Natural killer cell treated with Interleukin-12 subunit alpha and Interleukin-12 subunit beta and Interleukin-15 and Interleukin-18, amount 100 ng/mL, for 72 hours (primary cell): ENCODE measurements at regions not wholly inside any gene's neighbourhood (a gene's known extent, or its start where the extent isn't known, plus 50 kb on each side); places are given as distances from the start of the nearest gene placed in this dataset.

Experiments
- ATAC-seq, 2 donors: fragments of 150-1000 bp; cut with Tn5 transposase in 1 of 2; sonication (Bioruptor Pico), chemical (Tn5 transposase) in 1 of 2; 2 replicates each; pipeline ENCODE4 v1.10.0; 2021
- DNase-seq: peaks from one replicate; pipeline ENCODE4 v3.0.0; 2022; ENCODE audit warnings: low spot score
- H3K27ac Mint-ChIP-seq, 2 donors: 1 replicate in 1 of 2; 2 replicates in 1 of 2; pipeline ENCODE4 v1.8.0; 2022; ENCODE audit warnings: mixed read lengths in 2 of 2, mild to moderate bottlenecking in 1 of 2, moderate library complexity in 1 of 2
- H3K27me3 Mint-ChIP-seq, 2 donors: 1 replicate in 1 of 2; 2 replicates in 1 of 2; pipeline ENCODE4 v1.8.0; 2022; ENCODE audit warnings: mixed read lengths in 2 of 2
- H3K36me3 Mint-ChIP-seq: one replicate; pipeline ENCODE4 v1.8.0; 2022; ENCODE audit warnings: mixed read lengths
- H3K4me1 Mint-ChIP-seq, 2 donors: 1 replicate in 1 of 2; 2 replicates in 1 of 2; pipeline ENCODE4 v1.8.0; 2022; ENCODE audit warnings: low read depth in 2 of 2, mixed read lengths in 2 of 2, mild to moderate bottlenecking in 1 of 2
- H3K4me3 Mint-ChIP-seq: one replicate; pipeline ENCODE4 v1.8.0; 2022; ENCODE audit warnings: mixed read lengths
- H3K9me3 Mint-ChIP-seq: 2 replicates; pipeline ENCODE4 v1.8.0; 2022; ENCODE audit warnings: mixed read lengths

GRCh38 chr4:26088433-26088928 is 174.5 kb downstream of the SMIM20 start:
- Mint-ChIP-seq H3K27me3 (peaks cover 2 to 7% of the 10 kb centered on the region in 2 donors), H3K9me3 (peaks cover 9% of the 10 kb centered on the region), H3K27ac (peak overlapping the region; percentile 88 to 98), H3K4me1 (peaks cover 64 to 65% of the 10 kb centered on the region in 2 donors), H3K36me3 (peaks cover 25% of the 10 kb centered on the region), H3K4me3 (peak overlapping the region; percentile 78)
- ATAC-seq (peak; percentile 91 to 96), DNase-seq (peak; percentile 82)

- peaks cover 30% of the 10 kb centered on the region for H3K9me3 Mint-ChIP-seq
- DNase-seq, result no peak
- H3K4me1 Mint-ChIP-seq, result peaks cover 27 to 61% of the 10 kb centered on the region in 2 donors
These were observed 179.5 kb downstream of the SMIM20 start for GRCh38 chr4:26093551-26093950.

DNA sequence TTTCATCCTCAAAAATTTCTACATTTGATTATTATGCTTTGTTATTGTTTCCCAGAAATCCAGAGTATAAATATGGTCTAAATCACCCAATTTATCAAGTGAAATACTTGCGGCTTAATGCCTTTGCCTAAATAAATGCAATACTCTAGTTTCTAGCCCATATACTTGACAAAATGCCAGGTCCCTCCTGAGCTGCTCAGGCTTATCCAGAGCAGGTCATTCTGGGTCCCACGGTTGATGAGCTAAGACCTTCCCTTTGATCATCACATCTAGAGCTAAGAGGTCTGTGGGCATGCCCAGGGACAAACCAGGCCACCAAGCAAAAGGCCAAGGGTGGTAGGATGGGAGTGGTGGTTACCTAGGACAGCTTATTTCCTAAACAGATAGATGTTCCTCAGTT is 180.1 kb downstream of the SMIM20 start:
- Mint-ChIP-seq H3K27ac (no peak overlapping the region), H3K4me1 (peaks cover 22 to 59% of the 10 kb centered on the region in 2 donors), H3K27me3 (peaks cover 13 to 14% of the 10 kb centered on the region in 2 donors), H3K9me3 (peaks cover 30% of the 10 kb centered on the region), H3K36me3 (peaks cover 51% of the 10 kb centered on the region), H3K4me3 (no peak overlapping the region)
- ATAC-seq (no peak), DNase-seq (no peak)

More at GRCh38 chr4:26093551-26093950, 179.5 kb downstream of the SMIM20 start:
- peaks cover 13 to 14% of the 10 kb centered on the region in 2 donors for H3K27me3 Mint-ChIP-seq
- H3K27ac Mint-ChIP-seq, result peak overlapping the region in 1 of 2 donors; percentile 40
- H3K36me3 Mint-ChIP-seq, result peaks cover 45% of the 10 kb centered on the region
- H3K4me3 Mint-ChIP-seq, result no peak overlapping the region
- no peak for ATAC-seq

DNA sequence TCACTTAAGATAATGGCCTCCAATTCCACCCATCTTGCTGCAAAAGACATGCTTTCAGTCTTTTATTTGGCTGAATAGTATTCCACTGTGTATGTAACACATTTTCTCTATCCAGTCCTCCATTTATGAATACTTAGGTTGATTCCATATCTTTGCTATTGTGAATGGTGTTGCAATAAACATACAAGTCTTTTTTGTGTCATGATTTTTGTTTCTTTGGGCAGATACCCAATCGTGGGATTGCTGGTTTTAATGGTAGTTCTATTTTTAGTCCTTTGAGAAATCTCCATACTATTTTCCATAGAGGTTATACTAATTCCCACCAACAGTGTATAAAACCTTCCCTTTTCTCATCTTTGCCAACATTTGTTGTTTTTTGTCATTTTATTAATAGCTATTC is 180.9 kb downstream of the SMIM20 start:
- peak overlapping the region in 1 of 2 donors; percentile 69 for H3K27ac Mint-ChIP-seq
- H3K4me1 Mint-ChIP-seq, result peaks cover 22 to 60% of the 10 kb centered on the region in 2 donors
- peaks cover 54% of the 10 kb centered on the region for H3K36me3 Mint-ChIP-seq
- no peak overlapping the region for H3K4me3 Mint-ChIP-seq
- peaks cover 33% of the 10 kb centered on the region for H3K9me3 Mint-ChIP-seq
- ATAC-seq (no peak), DNase-seq (no peak)
- H3K27me3 Mint-ChIP-seq, result peaks cover 13 to 14% of the 10 kb centered on the region in 2 donors

DNA sequence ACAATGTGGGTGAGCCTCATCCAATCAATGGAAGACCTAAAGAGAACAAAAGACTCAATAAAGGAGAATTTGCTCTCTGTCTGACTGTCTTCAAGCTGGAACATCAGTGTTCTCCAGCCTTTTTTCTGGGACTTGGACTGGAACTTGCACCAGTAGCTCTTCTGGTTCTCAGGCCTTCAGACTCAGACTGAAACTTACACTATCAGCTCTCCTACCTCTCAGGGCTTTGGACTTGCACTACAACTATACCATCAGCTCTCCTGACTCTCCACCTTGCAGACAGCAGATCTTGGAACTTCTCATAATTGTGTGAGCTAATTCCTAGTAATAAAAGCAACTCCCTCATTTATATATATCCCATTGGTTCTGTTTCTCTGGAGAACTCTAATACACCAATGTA is 185.9 kb downstream of the SMIM20 start:
- peaks cover 31% of the 10 kb centered on the region for H3K9me3 Mint-ChIP-seq
- peak overlapping the region; percentile 42 to 65 for H3K27ac Mint-ChIP-seq
- H3K27me3 Mint-ChIP-seq, result peaks cover 12 to 13% of the 10 kb centered on the region in 2 donors
- no peak for DNase-seq
- peak overlapping the region; percentile 37 for H3K4me3 Mint-ChIP-seq
- H3K36me3 Mint-ChIP-seq, result peaks cover 53% of the 10 kb centered on the region
- peaks cover 27 to 53% of the 10 kb centered on the region in 2 donors for H3K4me1 Mint-ChIP-seq
- peak in 1 of 2 donors; percentile 53 for ATAC-seq

GRCh38 chr4:26101011-26101410 is 187.0 kb downstream of the SMIM20 start:
- H3K4me3 Mint-ChIP-seq, result peak overlapping the region; percentile 37
- H3K4me1 Mint-ChIP-seq, result peaks cover 27 to 56% of the 10 kb centered on the region in 2 donors
- peaks cover 7 to 9% of the 10 kb centered on the region in 2 donors for H3K27me3 Mint-ChIP-seq
- ATAC-seq (no peak), DNase-seq (no peak)
- peak overlapping the region; percentile 42 to 65 for H3K27ac Mint-ChIP-seq
- peaks cover 47% of the 10 kb centered on the region for H3K36me3 Mint-ChIP-seq
- peaks cover 25% of the 10 kb centered on the region for H3K9me3 Mint-ChIP-seq

- Mint-ChIP-seq H3K4me3 (no peak overlapping the region), H3K4me1 (peaks cover 27 to 43% of the 10 kb centered on the region in 2 donors), H3K9me3 (peaks cover 11% of the 10 kb centered on the region), H3K27me3 (peaks cover 0 to 5% of the 10 kb centered on the region in 2 donors), H3K27ac (peak overlapping the region in 1 of 2 donors; percentile 66), H3K36me3 (peaks cover 27% of the 10 kb centered on the region)
- peak in 1 of 2 donors; percentile 33 for ATAC-seq
- DNase-seq, result no peak
These were observed 190.2 kb downstream of the SMIM20 start for GRCh38 chr4:26104056-26104685.

DNA sequence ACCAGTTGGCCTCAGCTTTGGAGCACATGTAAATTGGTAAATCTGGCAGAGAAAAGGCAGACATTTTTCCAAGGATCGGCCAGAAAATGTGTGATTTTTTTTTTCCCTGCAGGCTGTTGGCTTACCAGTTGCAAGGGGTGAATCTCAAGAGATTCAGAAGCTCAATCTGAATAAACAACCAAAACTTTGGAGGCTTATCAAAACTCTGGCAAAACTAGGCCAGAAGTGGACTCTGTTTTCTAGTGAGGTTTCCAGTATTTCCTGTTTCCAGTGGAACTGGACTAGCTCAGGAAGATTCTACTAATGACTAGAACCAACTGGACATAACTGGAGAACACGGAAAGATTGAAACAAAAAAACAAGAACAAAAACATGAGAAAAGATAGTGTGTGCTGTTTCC is 191.3 kb downstream of the SMIM20 start:
- peaks cover 9 to 12% of the 10 kb centered on the region in 2 donors for H3K27me3 Mint-ChIP-seq
- peaks cover 18 to 37% of the 10 kb centered on the region in 2 donors for H3K4me1 Mint-ChIP-seq
- no peak overlapping the region for H3K27ac Mint-ChIP-seq

GRCh38 chr4:26105815-26106699 is 192.0 kb downstream of the SMIM20 start:
- Mint-ChIP-seq H3K4me3 (no peak overlapping the region), H3K36me3 (peaks cover 18% of the 10 kb centered on the region), H3K27ac (no peak overlapping the region), H3K9me3 (peaks cover 8% of the 10 kb centered on the region), H3K27me3 (peaks cover 16% of the 10 kb centered on the region in 2 donors), H3K4me1 (peaks cover 10 to 30% of the 10 kb centered on the region in 2 donors)
- ATAC-seq (no peak), DNase-seq (no peak)

More for the DNA sequence above, 191.3 kb downstream of the SMIM20 start:
- DNase-seq, result no peak
- Mint-ChIP-seq H3K9me3 (peaks cover 6% of the 10 kb centered on the region), H3K36me3 (peaks cover 22% of the 10 kb centered on the region), H3K4me3 (no peak overlapping the region)
- no peak for ATAC-seq

- no peak overlapping the region for H3K27ac Mint-ChIP-seq
- peaks cover 22 to 24% of the 10 kb centered on the region in 2 donors for H3K27me3 Mint-ChIP-seq
These were observed 192.8 kb downstream of the SMIM20 start for GRCh38 chr4:26106776-26107175.

GRCh38 chr4:26108054-26108453 is 194.0 kb downstream of the SMIM20 start:
- Mint-ChIP-seq H3K27ac (no peak overlapping the region), H3K4me1 (peaks cover 7 to 33% of the 10 kb centered on the region in 2 donors), H3K4me3 (no peak overlapping the region), H3K27me3 (peaks cover 22 to 25% of the 10 kb centered on the region in 2 donors), H3K9me3 (peaks cover 20% of the 10 kb centered on the region), H3K36me3 (peaks cover 32% of the 10 kb centered on the region)
- ATAC-seq (no peak), DNase-seq (no peak)

More at GRCh38 chr4:26106776-26107175, 192.8 kb downstream of the SMIM20 start:
- Mint-ChIP-seq H3K4me1 (peaks cover 7 to 32% of the 10 kb centered on the region in 2 donors), H3K36me3 (peaks cover 22% of the 10 kb centered on the region), H3K4me3 (no peak overlapping the region), H3K9me3 (peaks cover 15% of the 10 kb centered on the region)
- DNase-seq (no peak), ATAC-seq (no peak)

GRCh38 chr4:26110493-26110892 is 196.5 kb downstream of the SMIM20 start:
- H3K4me1 Mint-ChIP-seq, result peaks cover 0 to 26% of the 10 kb centered on the region in 2 donors
- peaks cover 22 to 25% of the 10 kb centered on the region in 2 donors for H3K27me3 Mint-ChIP-seq
- H3K4me3 Mint-ChIP-seq, result no peak overlapping the region
- peaks cover 44% of the 10 kb centered on the region for H3K36me3 Mint-ChIP-seq
- H3K9me3 Mint-ChIP-seq, result peaks cover 26% of the 10 kb centered on the region
- DNase-seq (no peak), ATAC-seq (no peak)
- H3K27ac Mint-ChIP-seq, result peak overlapping the region in 1 of 2 donors; percentile 53

GRCh38 chr4:26113339-26113940 is 199.4 kb downstream of the SMIM20 start:
- no peak for ATAC-seq
- Mint-ChIP-seq H3K4me1 (peaks cover 15 to 27% of the 10 kb centered on the region in 2 donors), H3K36me3 (peaks cover 45% of the 10 kb centered on the region), H3K9me3 (peaks cover 29% of the 10 kb centered on the region), H3K4me3 (no peak overlapping the region), H3K27me3 (peaks cover 22 to 26% of the 10 kb centered on the region in 2 donors), H3K27ac (no peak overlapping the region)
- no peak for DNase-seq
